GM23338 (cell line): ENCODE measurements at regions not wholly inside any gene's neighbourhood (a gene's known extent, or its start where the extent isn't known, plus 50 kb on each side); places are given as distances from the start of the nearest gene placed in this dataset.

ENCODE experiments used
- EZH2 ChIP-seq: fragments of 200-600 bp; sonication (generic); IDR thresholded peaks from one replicate; pipeline ENCODE4 v1.8.0; 2017; ENCODE audit warnings: antibody characterized with exemption, mild to moderate bottlenecking, low read depth; ENCODE audit not compliant: unreplicated experiment
- EZH2phosphoT487 ChIP-seq: fragments of 200-600 bp; sonication (generic); IDR thresholded peaks from one replicate; pipeline ENCODE4 v1.8.1; 2018; ENCODE audit warnings: antibody characterized with exemption; ENCODE audit not compliant: unreplicated experiment
- JUNB ChIP-seq: IDR thresholded peaks from one replicate; pipeline ENCODE4 v1.6.1; 2016; ENCODE audit warnings: antibody characterized with exemption; ENCODE audit not compliant: unreplicated experiment
- POLR2AphosphoS5 ChIP-seq: IDR thresholded peaks from 2 replicates; pipeline ENCODE4 v1.6.1; 2016; ENCODE audit warnings: antibody characterized with exemption, low read depth
- ZNF114 ChIP-seq: fragments of 250-450 bp; sonication (Bioruptor Pico); IDR thresholded peaks from 2 replicates; pipeline ENCODE4 v1.5.0; 2020; ENCODE audit warnings: mild to moderate bottlenecking, moderate library complexity
- TF ChIP-seq, protein P1 (sequence below), 2 experiments: fragments of 200-600 bp in 1 of 2; sonication (generic) in 1 of 2; conservative IDR thresholded peaks; 2 replicates each; pipeline versions ENCODE4 v1.5.1 to v1.6.1; 2016 to 2017; ENCODE audit warnings: antibody characterized with exemption in 2 of 2, low read depth in 2 of 2, mild to moderate bottlenecking in 2 of 2, moderate library complexity in 1 of 2

DNA sequence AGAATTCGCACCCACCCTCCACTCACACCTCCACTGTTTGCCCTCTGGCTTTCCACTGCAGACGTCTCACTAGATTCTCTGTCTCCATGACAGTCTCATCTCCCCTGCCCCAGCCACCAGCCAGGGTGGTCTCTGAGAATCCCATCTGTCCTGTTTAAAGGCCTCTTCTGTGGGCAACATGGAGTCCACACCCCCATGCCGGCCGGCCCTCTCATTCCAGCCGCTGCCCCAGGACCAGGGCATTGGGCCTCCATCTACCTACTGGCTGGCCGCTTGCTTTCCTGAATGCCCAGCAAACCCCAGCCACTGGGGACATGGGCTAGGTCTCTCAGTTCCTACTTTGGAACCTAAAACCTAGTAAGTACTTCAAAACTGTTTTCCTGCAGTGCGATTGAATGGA, 65.6 kb upstream of the RUFY1 start:
- TF ChIP-seq, protein P1, sequence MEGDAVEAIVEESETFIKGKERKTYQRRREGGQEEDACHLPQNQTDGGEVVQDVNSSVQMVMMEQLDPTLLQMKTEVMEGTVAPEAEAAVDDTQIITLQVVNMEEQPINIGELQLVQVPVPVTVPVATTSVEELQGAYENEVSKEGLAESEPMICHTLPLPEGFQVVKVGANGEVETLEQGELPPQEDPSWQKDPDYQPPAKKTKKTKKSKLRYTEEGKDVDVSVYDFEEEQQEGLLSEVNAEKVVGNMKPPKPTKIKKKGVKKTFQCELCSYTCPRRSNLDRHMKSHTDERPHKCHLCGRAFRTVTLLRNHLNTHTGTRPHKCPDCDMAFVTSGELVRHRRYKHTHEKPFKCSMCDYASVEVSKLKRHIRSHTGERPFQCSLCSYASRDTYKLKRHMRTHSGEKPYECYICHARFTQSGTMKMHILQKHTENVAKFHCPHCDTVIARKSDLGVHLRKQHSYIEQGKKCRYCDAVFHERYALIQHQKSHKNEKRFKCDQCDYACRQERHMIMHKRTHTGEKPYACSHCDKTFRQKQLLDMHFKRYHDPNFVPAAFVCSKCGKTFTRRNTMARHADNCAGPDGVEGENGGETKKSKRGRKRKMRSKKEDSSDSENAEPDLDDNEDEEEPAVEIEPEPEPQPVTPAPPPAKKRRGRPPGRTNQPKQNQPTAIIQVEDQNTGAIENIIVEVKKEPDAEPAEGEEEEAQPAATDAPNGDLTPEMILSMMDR (conservative IDR thresholded peaks at IDR 0.05; ENCODE audit: low read depth in 2 of 2) = no peak
- TF ChIP-seq EZH2phosphoT487 (no peak), JUNB (no peak), ZNF114 (no peak), POLR2AphosphoS5 (no peak), EZH2 (no peak)
